Limb (tissue), 2 donors: ENCODE measurements at regions not wholly inside any gene's neighbourhood (a gene's known extent, or its start where the extent isn't known, plus 50 kb on each side); places are given as distances from the start of the nearest gene placed in this dataset.

Experiments
- DNase-seq, 2 donors: peaks; one replicate each; pipeline ENCODE4 v3.0.0-alpha.2; 2016; ENCODE audit errors: extremely low spot score in 2 of 2

DNA sequence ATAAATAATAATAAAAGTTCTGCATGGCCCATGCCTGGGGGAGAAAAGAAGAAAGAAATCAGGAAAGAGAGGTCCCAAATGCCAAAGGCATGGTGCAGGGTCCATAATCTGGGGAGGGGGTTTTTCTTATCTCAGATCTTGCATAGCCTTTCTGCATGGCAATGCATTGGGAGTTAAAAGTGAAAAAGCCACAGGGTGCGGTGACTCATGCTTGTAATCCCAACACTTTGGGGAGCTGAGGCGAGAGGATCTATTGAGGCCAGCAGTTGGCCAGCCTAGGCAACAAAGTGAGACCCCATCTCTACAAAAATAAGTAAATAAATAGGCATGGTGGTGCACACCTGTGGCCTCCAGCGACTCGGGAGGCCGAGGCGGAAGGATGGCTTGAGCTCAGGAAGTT is 76.8 kb upstream of the GATA2 start:
- DNase-seq = no peak

DNA sequence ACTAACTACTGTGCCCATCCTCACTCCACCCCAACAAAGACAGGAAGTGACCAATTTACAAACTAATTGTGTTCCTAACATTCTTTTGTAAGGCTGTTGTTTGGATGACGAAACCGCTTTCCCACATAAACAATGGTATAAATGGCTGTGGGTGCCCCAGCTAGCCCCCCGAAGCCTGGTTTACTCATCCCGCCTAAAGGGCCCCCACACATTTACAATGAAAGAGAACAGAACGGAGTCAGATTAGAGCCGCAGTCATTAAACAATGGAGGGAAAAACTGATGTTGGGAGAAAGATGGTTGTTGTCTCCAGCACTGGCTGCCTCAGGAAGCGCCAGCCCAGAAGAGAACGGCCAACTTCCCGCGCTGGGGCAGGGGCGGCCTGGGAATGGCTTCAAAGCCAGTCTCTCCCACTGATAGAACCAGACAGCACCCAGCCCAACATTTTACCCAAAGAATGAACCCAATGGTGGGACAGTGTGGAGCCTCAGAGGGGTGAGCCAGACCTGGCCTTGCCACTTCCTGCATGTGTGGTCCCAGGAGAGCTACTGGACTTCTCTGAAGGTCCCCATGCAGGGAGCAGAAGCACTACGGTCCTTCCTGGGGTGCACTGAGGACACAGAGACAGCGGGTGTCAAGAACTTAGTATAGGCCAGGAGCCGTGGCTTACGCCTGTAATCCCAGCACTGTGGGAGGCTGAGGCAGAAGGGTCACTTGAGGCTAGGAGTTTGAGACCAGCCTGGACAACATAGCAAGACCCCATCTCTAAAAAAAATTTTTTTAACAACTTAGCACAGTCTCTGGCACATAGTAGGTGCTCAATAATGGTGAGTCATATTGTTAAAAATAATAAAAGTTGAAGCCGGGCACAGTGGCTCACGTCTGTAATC is 75.8 kb upstream of the GATA2 start:
- no peak for DNase-seq

DNA sequence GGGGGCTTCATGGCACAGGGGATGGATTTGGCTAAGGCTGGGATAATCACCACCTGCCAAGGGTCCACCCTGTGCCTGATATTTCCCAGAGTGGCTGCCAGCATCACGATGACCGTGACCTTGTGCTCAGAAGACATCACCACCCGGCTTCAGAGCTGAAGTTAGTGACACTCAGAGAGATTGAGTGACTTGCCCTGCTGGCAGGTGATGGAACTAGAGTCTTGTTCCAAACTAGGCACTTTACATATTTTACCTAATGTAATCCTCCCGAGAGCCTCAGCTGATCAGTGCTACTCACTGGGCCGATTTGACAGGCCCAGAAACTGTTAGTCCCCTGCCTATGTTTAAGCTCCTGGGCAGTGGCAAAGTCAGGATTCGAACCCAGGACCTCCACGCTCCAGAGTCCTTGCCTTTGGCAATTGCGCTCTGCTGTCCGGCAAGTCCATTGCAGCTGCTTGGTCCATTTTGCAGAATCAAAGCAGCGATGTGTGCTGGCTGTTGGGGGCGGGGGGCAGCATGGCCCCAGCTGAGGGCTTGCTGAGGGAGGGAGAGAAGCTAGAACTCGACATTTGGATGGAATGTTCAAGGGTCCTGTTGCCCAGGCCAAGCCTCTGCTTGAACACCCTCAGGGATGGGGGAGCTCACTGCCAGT is 74.8 kb upstream of the GATA2 start:
- no peak for DNase-seq

DNA sequence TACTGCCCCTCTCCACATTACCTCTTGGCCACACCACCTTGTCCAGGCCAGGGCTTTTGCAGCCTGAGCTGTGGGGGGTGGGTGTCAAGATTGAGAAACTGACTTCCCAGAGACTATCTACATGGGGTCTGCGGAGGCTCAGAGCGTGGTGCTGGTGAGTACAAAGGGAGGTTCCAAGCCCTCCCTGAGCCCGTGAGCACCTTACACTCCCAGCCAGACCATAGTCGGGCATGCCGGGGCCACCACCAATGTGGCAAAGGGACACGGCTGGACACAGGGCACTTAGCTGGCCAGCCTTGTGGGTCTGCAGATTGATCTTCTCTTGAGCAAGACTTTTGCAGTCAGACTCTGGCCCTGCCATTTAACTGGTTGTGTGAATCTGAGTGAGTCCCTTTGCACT is 74.1 kb upstream of the GATA2 start:
- no peak for DNase-seq

DNA sequence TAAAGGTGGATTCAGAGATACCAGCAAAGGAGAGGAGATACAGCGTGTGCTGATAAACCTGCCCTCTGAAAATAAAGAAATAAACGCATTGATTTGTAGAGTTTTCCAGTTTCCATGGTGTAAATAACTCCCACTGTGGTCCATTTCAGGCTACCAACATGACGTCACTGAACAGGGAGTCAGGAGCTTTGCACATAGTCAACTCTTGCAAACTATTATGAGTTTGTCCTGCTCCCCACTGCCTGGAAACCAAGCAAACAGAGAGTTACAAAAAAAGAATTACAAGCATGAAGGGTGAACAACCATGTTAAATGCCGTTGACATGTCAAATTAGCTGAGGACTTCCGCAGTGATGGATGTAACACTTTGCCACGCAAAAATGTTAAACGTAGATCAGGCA is 70.4 kb upstream of the GATA2 start:
- DNase-seq = no peak

DNA sequence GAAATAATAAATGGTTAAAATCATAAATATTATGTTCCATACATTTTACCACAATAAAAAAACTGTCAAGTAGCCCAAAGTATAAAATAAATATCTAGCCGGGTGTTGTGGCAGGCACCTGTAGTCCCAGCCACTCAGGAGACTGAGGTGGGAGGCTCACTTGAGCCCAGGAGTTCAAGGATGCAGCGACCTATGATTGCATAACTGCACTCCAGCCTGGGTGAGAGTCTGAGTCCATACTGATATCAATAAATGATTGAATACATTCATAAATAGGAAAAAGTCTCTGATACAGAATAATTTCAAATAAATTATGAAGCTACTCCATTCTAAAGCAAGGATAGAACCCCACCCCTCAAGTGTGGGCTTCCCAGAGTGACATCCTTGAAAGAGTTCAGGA is 68.5 kb upstream of the GATA2 start:
- no peak for DNase-seq

DNA sequence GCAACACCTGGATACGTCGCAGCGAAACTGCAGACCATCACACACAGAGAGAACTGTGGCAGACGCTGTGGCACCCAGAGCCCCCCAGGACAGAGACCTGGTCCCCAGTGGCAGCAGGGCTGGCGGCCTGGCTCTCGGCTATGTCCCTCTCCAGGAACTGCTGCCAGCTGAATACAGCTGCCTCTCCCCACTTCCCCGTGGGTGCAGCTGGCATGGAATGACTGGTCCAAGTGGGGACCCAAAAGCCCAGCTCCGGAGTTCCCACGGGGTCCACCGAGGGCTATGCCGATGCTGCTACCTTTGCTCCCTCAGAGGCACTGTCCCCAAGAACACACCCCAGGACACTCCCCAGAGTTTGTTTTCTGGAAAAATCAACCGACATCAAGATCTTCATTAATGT is 67.8 kb upstream of the GATA2 start:
- no peak for DNase-seq

DNA sequence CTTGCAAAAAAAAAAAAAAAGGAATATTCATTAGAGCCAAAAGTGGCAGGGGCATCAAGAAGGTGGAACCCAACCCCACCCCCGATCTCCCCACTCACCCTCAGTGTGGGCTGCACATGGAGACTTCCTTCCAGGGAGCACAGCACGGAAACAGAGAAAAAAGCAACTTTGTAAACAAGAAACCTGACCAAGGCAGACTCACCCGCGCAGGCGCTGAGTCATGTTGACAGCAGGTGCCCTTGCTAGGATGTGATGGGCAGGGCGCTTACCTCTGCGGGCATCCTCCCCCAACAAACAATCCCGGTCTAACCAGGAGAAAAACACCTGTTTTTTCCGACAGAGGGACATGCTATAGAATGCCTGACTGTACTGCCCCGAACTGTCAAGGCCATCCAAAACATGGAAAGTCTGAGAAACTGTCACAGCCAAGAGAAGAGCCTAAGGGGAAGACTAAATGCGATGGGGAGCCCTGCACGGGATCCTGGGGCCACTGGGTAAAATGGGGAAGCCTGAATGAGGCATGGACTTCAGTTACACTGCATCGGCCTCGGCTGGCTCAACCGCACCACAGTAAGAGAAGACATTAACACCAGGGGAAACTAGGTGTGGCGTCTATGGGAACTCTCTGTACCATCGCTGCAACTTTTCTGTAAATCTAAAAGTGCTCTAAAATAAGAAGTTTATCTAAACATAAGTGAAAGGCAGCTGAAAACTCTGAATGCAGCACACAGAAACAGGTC is 66.7 kb upstream of the GATA2 start:
- DNase-seq = no peak

DNA sequence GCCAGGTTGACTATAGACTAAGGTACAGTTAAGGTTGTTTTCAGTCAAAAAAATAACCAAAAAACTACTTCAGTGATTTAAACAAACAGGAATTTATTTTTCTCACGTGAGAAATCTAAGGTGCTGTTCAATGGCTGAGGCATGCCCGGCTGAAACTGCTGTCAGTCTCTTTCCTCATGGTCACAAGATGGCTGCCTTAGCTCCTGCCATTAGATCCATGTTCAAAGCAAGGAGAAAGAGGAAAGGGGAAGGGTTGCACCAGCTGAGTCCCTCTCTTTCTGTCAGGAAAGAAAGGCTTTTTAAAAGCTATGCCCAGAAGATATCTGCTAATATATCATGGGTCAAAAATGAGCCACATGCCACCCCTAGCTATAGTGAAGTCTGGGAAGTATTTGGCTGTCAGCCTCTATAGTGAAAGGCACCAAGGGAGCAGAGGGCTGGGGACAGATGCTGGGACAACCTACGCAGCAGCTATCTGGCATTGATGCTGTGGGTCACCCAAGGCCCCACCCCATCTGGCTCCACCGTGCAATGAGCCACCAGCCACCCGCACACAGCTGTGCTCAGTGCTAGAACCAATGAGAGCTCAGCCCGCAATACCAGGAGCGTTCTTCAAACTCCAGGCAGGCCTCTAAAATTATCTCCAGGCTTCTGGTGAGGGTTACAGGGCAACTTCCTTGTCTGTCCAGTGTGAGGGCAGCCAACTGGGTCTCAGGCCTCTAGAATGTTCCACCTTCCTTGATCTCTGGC is 64.7 kb upstream of the GATA2 start:
- DNase-seq = no peak

DNA sequence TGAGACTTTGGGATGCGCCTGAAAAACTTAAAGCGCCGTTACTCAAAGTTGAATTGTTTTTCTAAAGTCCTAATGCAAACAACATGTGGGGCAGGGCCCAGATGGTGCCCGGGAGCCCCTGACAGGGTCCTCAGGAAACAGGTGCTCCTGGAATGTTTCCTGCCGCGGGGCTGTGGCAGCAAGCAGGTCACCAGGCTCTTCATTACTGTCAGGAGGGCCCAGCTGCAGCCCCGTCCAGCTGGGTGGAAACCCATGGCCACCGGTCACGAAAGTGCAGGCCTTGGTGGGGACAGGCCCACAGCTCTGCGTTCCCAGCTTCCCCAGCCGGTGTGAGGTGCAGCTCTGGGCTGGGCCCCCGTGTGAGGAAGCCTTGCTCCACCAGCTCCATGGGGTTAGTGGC is 63.9 kb upstream of the GATA2 start:
- DNase-seq = no peak

DNA sequence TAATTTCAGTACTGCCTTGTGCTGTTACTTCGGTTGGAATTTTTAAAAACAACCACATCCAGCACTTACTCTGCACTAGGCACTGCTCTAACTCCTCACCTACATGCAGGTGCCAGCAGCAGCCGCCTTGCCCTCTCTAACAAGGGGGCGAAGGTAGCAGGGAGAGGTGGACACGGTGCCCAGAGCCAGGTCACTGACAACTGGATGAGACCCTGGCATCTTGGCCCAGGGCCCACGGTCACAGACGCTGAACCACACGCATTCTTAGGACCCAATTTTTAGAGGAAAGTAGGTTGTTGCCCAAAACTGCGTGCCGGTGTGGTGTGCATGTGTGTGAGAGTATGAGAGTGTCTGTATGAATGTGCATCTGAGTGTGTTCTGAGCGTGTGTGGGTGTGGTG is 63.4 kb upstream of the GATA2 start:
- DNase-seq = no peak

DNA sequence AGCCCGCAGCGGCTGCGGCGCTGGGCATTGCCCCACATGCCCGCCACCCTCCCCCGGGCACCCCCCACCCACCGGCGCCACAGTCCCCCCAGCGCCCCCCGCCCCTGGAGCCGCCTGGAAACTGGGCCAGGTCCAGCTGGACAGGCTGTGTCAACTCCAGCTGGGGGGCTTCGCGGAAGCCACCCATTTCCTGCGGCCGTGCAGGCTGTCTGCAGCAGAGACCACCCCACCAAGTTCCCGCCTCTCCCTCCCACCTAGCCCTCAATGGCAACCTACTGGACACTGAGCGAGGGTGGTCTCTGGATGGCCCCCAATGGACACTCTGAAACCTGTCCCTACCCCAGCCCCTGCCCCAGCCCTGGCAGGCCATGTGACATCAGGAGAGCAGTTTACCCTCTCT is 62.8 kb upstream of the GATA2 start:
- no peak for DNase-seq

DNA sequence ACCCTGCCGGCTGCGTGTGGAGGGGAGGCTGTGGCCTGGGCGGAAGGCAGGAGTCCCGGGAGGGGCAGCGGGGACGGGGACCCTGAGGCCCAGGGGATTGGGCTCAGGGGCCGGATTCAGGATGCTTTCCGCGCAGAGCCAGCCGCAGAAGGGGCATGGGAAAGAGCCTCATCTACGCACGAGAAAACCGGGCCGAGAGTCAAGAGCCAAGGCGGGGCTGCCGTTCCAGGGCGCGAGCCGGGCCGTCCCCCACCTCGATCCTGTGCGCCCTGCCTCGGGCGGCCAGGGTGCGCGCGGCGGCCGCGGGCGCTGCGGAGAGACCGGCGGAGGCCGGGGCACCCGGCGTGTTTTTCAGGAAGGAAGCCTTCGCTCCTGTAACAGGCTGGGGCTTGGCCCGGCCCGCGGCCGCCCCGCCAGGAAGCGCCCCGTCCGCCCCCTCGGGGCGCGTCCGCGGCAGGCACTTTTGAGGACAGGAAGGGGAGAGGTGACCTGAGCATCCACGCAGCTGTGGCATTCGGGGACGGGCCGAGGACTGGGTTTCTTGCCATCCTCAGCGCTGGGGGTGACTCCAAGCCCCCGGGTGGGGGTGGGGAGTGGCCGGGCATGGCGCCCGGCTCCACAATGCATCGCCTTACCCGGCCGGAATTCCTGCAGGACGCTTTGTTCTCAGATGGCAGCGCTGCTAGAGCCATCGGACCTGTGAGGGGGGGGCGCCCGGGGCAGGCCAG is 62.3 kb upstream of the GATA2 start:
- peak in 1 of 2 donors; percentile 54 for DNase-seq

DNA sequence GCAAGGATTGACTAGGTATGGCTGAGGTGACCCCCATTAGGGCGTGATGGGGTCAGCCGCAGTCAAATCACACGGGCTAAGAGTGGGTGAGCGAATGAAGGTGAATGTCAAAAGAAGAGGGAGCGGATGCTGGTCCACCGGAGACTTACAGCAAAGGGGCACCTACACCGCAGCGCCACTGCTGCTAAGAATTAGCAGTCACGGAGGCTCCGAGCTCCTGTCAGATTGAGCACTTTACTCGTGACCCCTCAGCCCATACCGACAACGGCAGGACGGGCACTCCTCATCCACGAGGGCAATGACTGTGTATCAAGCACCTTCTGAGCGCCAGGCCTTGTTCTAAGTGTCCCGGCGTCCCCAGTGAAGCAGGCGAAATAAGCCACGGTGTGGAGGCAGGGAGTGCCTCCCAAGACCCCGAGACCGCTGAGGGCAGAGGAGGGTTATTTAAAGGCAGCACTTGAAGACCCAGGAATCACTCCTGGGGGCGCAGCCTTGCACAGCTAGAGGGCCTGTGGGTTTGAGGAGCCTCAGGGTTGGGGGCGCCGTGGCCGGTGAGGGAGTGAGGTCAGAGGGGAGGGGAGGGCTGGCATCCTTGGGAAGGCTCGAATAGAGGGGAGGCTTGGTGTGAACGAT is 61.6 kb upstream of the GATA2 start:
- no peak for DNase-seq

DNA sequence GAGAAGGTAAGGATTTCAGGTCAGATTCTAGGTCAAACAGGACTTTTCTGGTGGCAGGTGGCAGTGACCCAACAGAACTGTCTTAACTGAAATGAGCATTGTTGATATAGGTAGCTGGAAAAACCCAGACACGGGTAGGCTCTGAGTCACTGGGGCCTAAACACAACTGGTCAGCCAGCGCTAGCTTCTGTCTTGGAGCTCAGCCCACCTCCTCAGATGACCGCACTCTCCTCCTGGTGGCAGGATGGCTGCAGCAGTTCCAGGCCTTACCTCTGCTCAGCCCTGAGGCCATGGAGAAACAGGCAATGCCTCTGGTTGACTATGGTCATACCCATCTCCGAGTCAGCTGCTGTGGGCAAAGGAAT is 61.1 kb upstream of the GATA2 start:
- no peak for DNase-seq

DNA sequence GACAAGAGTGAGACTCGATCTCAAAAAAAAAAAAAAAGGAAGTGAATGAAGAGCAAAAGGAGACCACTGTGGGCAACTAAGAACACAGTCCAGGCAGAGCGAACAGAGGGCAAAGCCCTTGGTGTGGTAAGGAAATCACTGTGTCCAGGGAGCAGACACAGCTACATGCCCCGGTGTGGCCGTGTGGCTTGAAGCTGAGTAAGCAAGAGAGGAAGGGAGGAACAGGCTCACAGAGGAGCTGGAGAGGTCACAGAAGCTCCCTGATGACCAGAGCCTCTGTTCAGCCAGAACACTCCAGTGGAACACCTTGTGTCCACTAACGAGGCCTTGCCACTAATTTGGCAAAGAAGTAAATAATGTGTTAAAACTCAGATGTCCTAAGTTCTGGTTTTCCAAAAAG is 60.6 kb upstream of the GATA2 start:
- DNase-seq = peak in 1 of 2 donors; percentile 15

DNA sequence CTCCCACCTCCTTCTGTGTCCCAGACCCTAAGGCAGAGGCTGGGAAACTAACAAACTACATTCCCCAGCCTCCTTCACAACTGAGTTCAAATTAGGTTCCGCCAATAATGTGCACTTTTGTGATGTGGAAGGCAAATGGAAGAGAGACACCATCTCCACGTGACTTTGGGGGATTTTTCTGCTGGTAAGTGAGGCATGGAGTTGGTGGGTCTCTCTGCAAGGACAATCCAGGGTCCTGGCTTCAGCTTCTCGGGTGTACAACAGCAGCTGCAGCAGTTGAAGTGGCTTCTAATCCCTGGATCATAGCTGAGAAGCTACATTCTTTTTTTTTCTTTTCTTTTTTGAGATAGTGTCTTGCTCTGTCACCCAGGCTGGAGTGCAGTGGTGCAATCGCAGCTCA is 58.9 kb upstream of the GATA2 start:
- DNase-seq = peak in 1 of 2 donors; percentile 17

DNA sequence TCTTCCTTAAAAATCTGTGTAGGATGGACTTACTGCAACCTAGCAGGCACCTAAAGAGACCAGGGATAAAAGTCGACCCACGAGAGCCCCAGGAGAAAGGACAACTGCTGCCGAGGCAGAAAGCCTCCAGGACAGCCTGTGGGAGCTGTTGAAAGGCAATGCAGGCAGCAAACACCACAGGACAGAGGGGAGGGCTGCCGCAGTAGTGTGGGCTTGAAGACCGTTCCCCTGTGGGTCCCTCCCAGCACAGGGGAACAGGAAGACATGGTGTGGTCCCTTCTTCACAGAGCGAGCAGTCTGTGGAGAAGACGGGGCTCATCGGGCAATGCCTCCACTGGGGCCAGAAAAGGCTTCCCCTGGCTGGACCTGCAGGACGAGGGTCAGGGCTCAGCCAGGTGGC is 58.5 kb upstream of the GATA2 start:
- DNase-seq = no peak

DNA sequence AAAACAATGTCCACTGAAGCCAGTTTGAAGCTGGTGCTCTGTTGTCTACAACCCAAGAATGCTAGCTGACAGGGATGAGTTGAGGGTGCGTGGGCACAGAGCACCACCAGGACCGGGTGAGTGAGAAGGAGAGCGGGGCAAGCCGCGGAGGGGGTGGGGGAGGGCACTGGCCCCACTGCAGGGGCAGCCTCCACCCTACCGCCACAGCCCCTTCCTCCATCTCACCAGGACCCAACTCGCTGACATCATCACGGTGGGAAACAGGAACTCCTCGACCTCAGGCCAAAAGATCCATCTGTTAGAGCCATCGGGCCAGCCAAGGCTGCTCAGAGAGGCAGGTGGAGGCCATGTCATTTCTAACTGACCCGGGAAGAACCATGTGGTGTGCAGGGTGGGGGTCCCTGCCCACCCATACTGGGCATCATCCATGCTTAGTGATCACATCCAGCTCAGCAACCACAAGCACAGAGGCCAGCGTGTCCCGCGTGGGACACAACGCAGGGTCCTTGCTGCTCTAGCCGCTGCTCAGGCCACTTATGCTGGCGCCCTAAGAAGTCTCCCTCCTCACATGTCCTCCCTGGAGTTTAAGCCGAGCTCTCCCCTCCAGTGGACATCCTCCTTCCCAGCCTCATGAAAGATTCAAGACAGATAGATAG is 57.6 kb upstream of the GATA2 start:
- peak in 1 of 2 donors; percentile 9 for DNase-seq

DNA sequence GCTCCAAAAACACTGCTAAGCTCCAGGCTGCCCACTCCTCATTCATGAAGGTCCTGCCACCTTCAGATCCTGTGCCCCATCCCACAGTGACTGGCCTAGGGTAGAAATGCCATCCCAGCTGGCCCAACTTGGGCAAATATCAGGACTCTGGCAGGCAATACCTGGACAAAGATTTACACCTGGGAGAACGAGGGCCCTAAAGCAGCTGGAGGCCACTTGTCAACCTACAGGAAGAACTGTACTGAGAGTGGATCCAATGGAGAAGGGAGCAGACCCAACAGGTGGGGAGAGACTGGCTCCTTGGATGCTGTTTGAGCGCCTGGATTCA is 57.1 kb upstream of the GATA2 start:
- no peak for DNase-seq
